ENCODE measurements at regions not wholly inside any gene's neighbourhood (a gene's known extent, or its start where the extent isn't known, plus 50 kb on each side); places are given as distances from the start of the nearest gene placed in this dataset.

DNA sequence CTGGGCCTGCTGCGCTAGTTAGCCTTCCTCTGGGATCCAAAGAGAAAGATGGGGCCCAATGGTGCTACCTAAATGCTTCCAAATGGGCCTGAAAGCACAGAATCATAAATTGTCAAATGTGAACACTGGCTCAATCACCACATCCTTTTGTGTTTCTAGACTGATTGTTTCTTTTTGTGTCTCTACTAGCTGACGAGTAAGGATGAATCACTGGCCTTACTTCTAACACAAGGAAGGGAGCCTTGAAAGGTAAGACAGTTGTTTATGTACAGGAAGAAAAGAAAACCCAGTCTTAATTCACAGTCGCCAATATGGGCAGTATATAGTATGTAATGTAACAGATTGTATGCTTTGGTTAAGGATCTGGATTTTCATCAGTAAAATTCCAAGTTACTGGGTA, 89.5 kb downstream of the ZNF92 start:
- TF ChIP-seq CTCF (conservative IDR thresholded peaks at IDR 0.05; ENCODE audit: low read depth, low read length): no peak
- no peak for TF ChIP-seq EZH2phosphoT487 (IDR thresholded peaks at IDR 0.05; ENCODE audit: borderline replicate concordance, low read length)
